ENCODE measurements at regions not wholly inside any gene's neighbourhood (a gene's known extent, or its start where the extent isn't known, plus 50 kb on each side); places are given as distances from the start of the nearest gene placed in this dataset.

GRCh38 chr13:68692049-68692448 is 1415.6 kb upstream of the ATXN8OS start:
- no peak for DNase-seq (ENCODE audit: low spot score)
- TF ChIP-seq, protein P1, sequence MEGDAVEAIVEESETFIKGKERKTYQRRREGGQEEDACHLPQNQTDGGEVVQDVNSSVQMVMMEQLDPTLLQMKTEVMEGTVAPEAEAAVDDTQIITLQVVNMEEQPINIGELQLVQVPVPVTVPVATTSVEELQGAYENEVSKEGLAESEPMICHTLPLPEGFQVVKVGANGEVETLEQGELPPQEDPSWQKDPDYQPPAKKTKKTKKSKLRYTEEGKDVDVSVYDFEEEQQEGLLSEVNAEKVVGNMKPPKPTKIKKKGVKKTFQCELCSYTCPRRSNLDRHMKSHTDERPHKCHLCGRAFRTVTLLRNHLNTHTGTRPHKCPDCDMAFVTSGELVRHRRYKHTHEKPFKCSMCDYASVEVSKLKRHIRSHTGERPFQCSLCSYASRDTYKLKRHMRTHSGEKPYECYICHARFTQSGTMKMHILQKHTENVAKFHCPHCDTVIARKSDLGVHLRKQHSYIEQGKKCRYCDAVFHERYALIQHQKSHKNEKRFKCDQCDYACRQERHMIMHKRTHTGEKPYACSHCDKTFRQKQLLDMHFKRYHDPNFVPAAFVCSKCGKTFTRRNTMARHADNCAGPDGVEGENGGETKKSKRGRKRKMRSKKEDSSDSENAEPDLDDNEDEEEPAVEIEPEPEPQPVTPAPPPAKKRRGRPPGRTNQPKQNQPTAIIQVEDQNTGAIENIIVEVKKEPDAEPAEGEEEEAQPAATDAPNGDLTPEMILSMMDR (IDR thresholded peaks at IDR 0.05; ENCODE audit: extremely low read depth, insufficient read depth, missing control alignments): no peak
- in situ Hi-C loops (cut with MboI; ENCODE audit: low pct_unique_long_range_greater_than_20kb, low sequenced_read_pairs, unreplicated experiment): no loop called here

DNA sequence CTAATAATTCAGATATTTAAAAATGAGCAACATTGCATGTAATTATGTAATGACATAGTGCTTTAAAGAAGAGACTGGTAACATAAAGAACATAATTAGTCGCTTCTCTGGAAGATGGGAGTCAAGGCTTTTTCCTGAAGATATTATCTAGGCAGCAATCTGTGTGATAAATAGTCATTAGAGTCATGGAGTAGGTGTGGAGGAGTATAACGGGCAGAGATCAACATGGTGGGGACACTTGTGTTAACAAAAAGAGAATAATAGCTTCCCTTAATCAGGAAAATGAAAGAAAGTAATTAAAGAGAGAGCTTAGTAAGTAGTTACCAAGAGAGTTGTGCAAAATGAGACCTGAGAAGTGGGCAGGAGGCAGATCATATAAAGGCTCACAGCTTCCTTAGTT is 1417.1 kb upstream of the ATXN8OS start:
- in situ Hi-C loops (cut with MboI; ENCODE audit: low pct_unique_long_range_greater_than_20kb, low sequenced_read_pairs, unreplicated experiment): no loop called here
- TF ChIP-seq, protein P1 (IDR thresholded peaks at IDR 0.05; ENCODE audit: extremely low read depth, insufficient read depth, missing control alignments): no peak
- DNase-seq (ENCODE audit: low spot score): no peak

GRCh38 chr13:68676513-68677115 is 1431.0 kb upstream of the ATXN8OS start:
- in situ Hi-C loops (cut with MboI; ENCODE audit: low pct_unique_long_range_greater_than_20kb, low sequenced_read_pairs, unreplicated experiment): no loop called here
- TF ChIP-seq, protein P1 (IDR thresholded peaks at IDR 0.05; ENCODE audit: extremely low read depth, insufficient read depth, missing control alignments): no peak
- DNase-seq (ENCODE audit: low spot score): no peak

DNA sequence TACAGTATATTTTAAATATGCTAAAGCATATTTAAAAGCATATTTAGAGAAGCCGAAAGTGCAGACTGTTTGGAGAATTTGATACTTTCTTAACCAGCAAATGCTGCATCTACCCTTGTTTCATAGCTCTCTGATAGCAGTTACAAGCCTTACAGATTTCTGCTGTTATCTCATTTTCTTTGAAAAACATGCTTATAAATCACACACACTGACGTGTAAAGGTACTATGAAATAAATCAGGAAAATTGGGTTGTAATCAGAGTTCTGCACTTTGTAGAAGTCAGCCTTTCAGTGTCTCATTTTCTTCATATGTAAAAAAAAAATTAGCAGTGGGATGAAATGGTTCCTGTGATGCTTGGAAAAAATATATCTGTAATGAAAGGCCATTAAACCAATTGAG is 1432.4 kb upstream of the ATXN8OS start:
- in situ Hi-C loops (cut with MboI; ENCODE audit: low pct_unique_long_range_greater_than_20kb, low sequenced_read_pairs, unreplicated experiment): no loop called here
- DNase-seq (ENCODE audit: low spot score): no peak
- TF ChIP-seq, protein P1 (IDR thresholded peaks at IDR 0.05; ENCODE audit: extremely low read depth, insufficient read depth, missing control alignments): no peak

GRCh38 chr13:68667863-68668262 is 1437.7 kb upstream of the PCDH9 start:
- TF ChIP-seq, protein P1 (IDR thresholded peaks at IDR 0.05; ENCODE audit: extremely low read depth, insufficient read depth, missing control alignments): no peak
- DNase-seq (ENCODE audit: low spot score): no peak
- in situ Hi-C loops (cut with MboI; ENCODE audit: low pct_unique_long_range_greater_than_20kb, low sequenced_read_pairs, unreplicated experiment): no loop called here

GRCh38 chr13:68666774-68667397 is 1436.8 kb upstream of the PCDH9 start:
- DNase-seq (ENCODE audit: low spot score): no peak
- in situ Hi-C loops (cut with MboI; ENCODE audit: low pct_unique_long_range_greater_than_20kb, low sequenced_read_pairs, unreplicated experiment): no loop called here
- TF ChIP-seq, protein P1 (IDR thresholded peaks at IDR 0.05; ENCODE audit: extremely low read depth, insufficient read depth, missing control alignments): no peak

All from GM13977 (cell line).